ENCODE measurements at regions not wholly inside any gene's neighbourhood (a gene's known extent, or its start where the extent isn't known, plus 50 kb on each side); places are given as distances from the start of the nearest gene placed in this dataset.

GRCh38 chr2:12051831-12052230 is 305.4 kb downstream of the LPIN1 start:
- ChIA-PET POLR2A (no interaction called here), RAD21 (ENCODE audit: low non-redundant PET in 1 of 2, low total read pairs in 2 of 2, uncharacterized antibody in 2 of 2, unreplicated experiment in 2 of 2) (no interaction called here), CTCF (no interaction called here)
- H3K79me2 ChIP-seq (ENCODE audit: insufficient read depth, low read length) = no peaks in the 10 kb centered on the region
- no peak overlapping the region for H3K4me3 ChIP-seq (replicated peaks in 1 of 2; ENCODE audit: low read depth in 1 of 2, low read length in 2 of 2)
- TF ChIP-seq ZFX (IDR thresholded peaks at IDR 0.05) = no peak
- TF ChIP-seq ZNF274 (IDR thresholded peaks at IDR 0.05; ENCODE audit: low read depth, low read length) = no peak
- no peak for TF ChIP-seq SP1 (IDR thresholded peaks at IDR 0.05; ENCODE audit: low read depth)
- TF ChIP-seq CTCF (IDR thresholded peaks at IDR 0.05 in 2 of 3, conservative IDR thresholded peaks at IDR 0.05 in 1 of 3; ENCODE audit: borderline replicate concordance in 1 of 3, insufficient read depth in 1 of 3, low read depth in 2 of 3, low read length in 2 of 3) = no peak
- no peak for TF ChIP-seq REST (IDR thresholded peaks at IDR 0.05; ENCODE audit: low read depth)
- no peaks in the 10 kb centered on the region for H3K9me3 ChIP-seq (ENCODE audit: control insufficient read depth in 1 of 2, insufficient read depth in 1 of 2, low read depth in 1 of 2, low read length in 2 of 2)
- no peak overlapping the region for H3K9ac ChIP-seq (ENCODE audit: low read length)
- no peaks in the 10 kb centered on the region for H3K27me3 ChIP-seq (ENCODE audit: insufficient read depth, low read length)
- ATAC-seq (no peak), DNase-seq (ENCODE audit: low read depth, low spot score) (no peak)
- no peak overlapping the region for H2AFZ ChIP-seq (ENCODE audit: low read depth, low read length, poor library complexity, severe bottlenecking)
- BruUV-seq (replicated peaks) = no TSS peak
- no peaks in the 10 kb centered on the region for H4K20me1 ChIP-seq (ENCODE audit: insufficient read depth)
- intact Hi-C loops (cut with micrococcal nuclease) = no loop called here
- H3K36me3 ChIP-seq (ENCODE audit: control insufficient read depth in 1 of 2, insufficient read depth in 2 of 2, low read length in 2 of 2) = no peaks in the 10 kb centered on the region
- H3K4me2 ChIP-seq (ENCODE audit: low read length) = no peak overlapping the region
- H3K9me2 ChIP-seq (ENCODE audit: insufficient read depth) = no peaks in the 10 kb centered on the region
- no peak overlapping the region for H3K27ac ChIP-seq (ENCODE audit: low read depth, low read length)
- no peaks in the 10 kb centered on the region for H3K4me1 ChIP-seq (ENCODE audit: control insufficient read depth in 1 of 2, insufficient read depth in 2 of 2, low read length in 2 of 2)
